T47D (cell line): ENCODE measurements at regions not wholly inside any gene's neighbourhood (a gene's known extent, or its start where the extent isn't known, plus 50 kb on each side); places are given as distances from the start of the nearest gene placed in this dataset.

ENCODE experiments used
- DNase-seq, 2 experiments: peaks; one replicate each; pipeline versions ENCODE4 v3.0.0 to v3.0.0-alpha.2; 2011 to 2012; ENCODE audit warnings: low read depth in 1 of 2, low spot score in 1 of 2
- JUND ChIP-seq: IDR thresholded peaks from 2 replicates; pipeline ENCODE4 v1.6.1; 2012; ENCODE audit warnings: low read depth
- in situ Hi-C: cut with HindIII; loops from 2 replicates; pipeline ENCODE4 v1.10.0; 2016; ENCODE audit warnings: low sequenced_read_pairs, low pct_unique_long_range_greater_than_20kb

DNA sequence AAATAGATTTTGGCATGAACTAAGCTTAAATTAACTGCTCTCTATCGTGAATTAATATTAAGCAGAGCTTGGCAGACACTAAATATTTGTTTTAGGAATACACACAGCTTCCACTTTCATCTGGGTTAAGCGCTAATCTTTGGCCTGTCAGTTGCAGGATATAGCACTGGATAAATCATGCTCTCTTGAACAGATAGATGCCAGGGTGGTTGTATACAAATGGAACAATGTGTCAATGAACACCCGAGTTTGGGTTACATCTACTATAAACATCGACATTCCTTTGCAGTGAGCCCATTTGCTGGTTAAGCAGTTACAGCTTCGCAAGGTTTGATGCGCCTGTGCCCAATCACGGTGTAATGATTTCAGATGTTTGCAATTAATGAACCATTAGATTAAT is 338.2 kb upstream of the ZFP64 start:
- in situ Hi-C loops = no loop called here
- no peak for TF ChIP-seq JUND
- DNase-seq = no peak

GRCh38 chr20:52524861-52525260 is 333.3 kb upstream of the ZFP64 start:
- DNase-seq = no peak
- in situ Hi-C loops = no loop called here
- TF ChIP-seq JUND = no peak

DNA sequence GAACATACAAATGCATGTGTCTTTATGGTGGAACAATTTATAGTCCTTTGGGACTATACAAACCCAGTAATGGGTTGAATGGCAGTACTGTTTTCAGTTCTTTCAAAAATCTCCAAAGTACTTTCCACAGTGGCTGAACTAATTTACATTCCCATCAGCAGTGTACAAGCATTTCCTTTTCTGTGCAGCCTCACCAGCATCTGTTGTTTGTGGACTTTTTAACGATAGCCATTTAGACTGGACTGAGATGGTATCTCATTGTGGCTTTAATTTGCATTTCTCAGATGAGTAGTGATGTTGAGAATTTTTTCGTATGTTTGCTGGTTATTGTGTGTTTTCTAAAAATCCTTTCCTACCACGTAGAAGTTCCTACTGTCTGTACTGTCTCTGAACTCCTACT is 327.2 kb upstream of the ZFP64 start:
- in situ Hi-C loops = no loop called here
- no peak for DNase-seq
- TF ChIP-seq JUND = no peak

- DNase-seq = no peak
- in situ Hi-C loops = no loop called here
- TF ChIP-seq JUND = no peak
Measured at GRCh38 chr20:52515877-52516276, 324.3 kb upstream of the ZFP64 start.

DNA sequence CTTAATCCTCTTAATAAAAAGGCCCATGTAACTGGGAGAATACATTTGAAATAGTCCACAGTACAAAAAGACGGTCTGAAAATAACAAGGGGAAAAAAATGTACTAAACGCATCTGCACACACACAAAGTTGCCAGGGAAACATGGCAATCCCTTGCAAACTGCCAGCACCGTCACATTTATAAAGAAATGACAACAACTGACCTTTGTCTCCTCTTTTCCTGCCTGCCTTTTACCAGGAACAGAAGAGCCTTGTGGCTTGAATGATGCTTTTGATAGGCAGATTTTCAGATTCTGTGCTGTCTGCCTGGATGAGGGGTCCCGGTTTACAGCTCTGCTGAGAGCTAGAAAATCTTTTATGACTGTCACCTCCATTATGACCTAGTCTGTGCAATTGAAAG is 308.6 kb upstream of the ZFP64 start:
- DNase-seq = no peak
- in situ Hi-C loops = no loop called here
- no peak for TF ChIP-seq JUND

GRCh38 chr20:52497731-52498130 is 306.2 kb upstream of the ZFP64 start:
- no peak for TF ChIP-seq JUND
- DNase-seq = no peak
- in situ Hi-C loops = no loop called here

GRCh38 chr20:52496191-52496590 is 304.6 kb upstream of the ZFP64 start:
- no peak for TF ChIP-seq JUND
- no peak for DNase-seq
- in situ Hi-C loops = no loop called here

DNA sequence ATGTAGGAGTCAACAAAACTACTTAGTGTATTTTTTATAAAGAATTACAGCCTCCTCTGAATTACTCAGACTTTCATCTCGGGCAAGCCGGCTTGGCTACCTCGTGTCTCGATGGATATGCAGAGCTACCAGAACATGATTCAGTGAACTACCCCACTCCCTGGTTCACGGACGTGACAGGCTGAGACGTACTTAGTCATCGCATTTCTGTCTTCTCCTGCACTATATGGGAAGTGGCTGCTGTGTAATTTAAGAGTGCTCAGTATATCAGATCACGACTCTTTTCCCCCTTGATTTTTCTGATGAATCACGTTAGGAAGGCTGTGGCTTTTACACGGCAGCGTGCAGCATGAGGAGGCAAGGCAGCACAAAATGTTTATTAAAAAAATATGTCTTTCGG is 302.7 kb upstream of the ZFP64 start:
- DNase-seq = no peak

GRCh38 chr20:52493171-52493721 is 301.7 kb upstream of the ZFP64 start:
- peak in 1 of 2 experiments; percentile 10 for DNase-seq
- in situ Hi-C loops = no loop called here

More for the DNA sequence above, 302.7 kb upstream of the ZFP64 start:
- TF ChIP-seq JUND = no peak
- in situ Hi-C loops = no loop called here

GRCh38 chr20:52490711-52491430 is 299.3 kb upstream of the ZFP64 start:
- no peak for DNase-seq
- in situ Hi-C loops = no loop called here
- TF ChIP-seq JUND = no peak

More at GRCh38 chr20:52493171-52493721, 301.7 kb upstream of the ZFP64 start:
- no peak for TF ChIP-seq JUND

GRCh38 chr20:52484438-52484837 is 292.9 kb upstream of the ZFP64 start:
- no peak for TF ChIP-seq JUND
- no peak for DNase-seq
- in situ Hi-C loops = no loop called here

GRCh38 chr20:52483382-52483781 is 291.8 kb upstream of the ZFP64 start:
- DNase-seq = no peak
- in situ Hi-C loops = no loop called here
- TF ChIP-seq JUND = no peak

- in situ Hi-C loops = no loop called here
- no peak for DNase-seq
- no peak for TF ChIP-seq JUND
Measured at GRCh38 chr20:52482044-52482443, 290.5 kb upstream of the ZFP64 start.

DNA sequence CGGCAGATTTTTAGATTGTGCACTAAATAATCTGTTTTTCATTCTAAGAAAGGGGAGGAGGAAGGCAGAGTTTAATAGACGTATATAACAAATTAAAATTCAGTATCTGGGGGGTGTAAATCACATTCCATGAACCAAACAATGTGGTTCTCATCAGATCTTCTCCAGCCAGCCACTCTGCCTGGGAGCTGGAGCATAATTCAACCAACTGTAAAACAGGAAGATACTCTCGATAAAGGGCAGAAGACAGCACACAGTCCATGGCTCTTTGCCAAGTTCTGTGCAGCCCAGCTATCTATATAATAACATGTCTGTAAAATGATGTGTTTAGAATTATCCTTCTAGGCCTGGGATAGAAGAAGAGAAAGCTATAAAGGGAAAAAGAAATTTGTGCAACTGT is 289.9 kb upstream of the ZFP64 start:
- no peak for DNase-seq
- in situ Hi-C loops = no loop called here

More for the DNA sequence above, 289.9 kb upstream of the ZFP64 start:
- no peak for TF ChIP-seq JUND
